Urinary bladder (tissue), 3 donors: ENCODE measurements at regions not wholly inside any gene's neighbourhood (a gene's known extent, or its start where the extent isn't known, plus 50 kb on each side); places are given as distances from the start of the nearest gene placed in this dataset.

ENCODE experiments used
- DNase-seq: peaks from one replicate; pipeline ENCODE4 v3.0.0-alpha.2; 2015; ENCODE audit errors: extremely low spot score
- H3K27ac ChIP-seq: one replicate; pipeline ENCODE4 v1.5.1; 2013; ENCODE audit warnings: low read depth, mild to moderate bottlenecking, moderate library complexity
- H3K36me3 ChIP-seq: one replicate; pipeline ENCODE4 v1.6.1; 2013; ENCODE audit warnings: mild to moderate bottlenecking, moderate library complexity; ENCODE audit not compliant: insufficient read depth
- H3K4me1 ChIP-seq: one replicate; pipeline ENCODE4 v1.6.1; 2013; ENCODE audit warnings: mild to moderate bottlenecking, moderate library complexity; ENCODE audit not compliant: insufficient read depth
- H3K4me3 ChIP-seq: one replicate; pipeline ENCODE4 v1.5.1; 2013; ENCODE audit warnings: low read depth, low read length
- WGBS: extraction: QIAGEN DNeasy Blood & Tissue Kit; methylation state at CpG from one replicate; pipeline ENCODE4 v1.1.7; 2013; 5-methylcytosine and 5-hydroxymethylcytosine counted together
- donor health status: healthy with polysubstance abuse.
- donor health status: healthy.

- H3K4me3 ChIP-seq: no peak overlapping the region
- DNase-seq: no peak
- H3K27ac ChIP-seq: no peak overlapping the region
- WGBS: 92% methylated on average over 3 of the region's 3 CpGs
- H3K4me1 ChIP-seq: no peaks in the 10 kb centered on the region
- no peaks in the 10 kb centered on the region for H3K36me3 ChIP-seq
Observed at GRCh38 chr6:97654674-97655073, 371.7 kb upstream of the MMS22L start.

- H3K4me1 ChIP-seq: no peaks in the 10 kb centered on the region
- no peaks in the 10 kb centered on the region for H3K36me3 ChIP-seq
- no peak overlapping the region for H3K27ac ChIP-seq
- H3K4me3 ChIP-seq: no peak overlapping the region
- no peak for DNase-seq
- WGBS: 67% methylated on average over 1 of the region's 1 CpG
Observed at GRCh38 chr6:97656236-97656635, 373.2 kb upstream of the MMS22L start.

GRCh38 chr6:97656706-97657350, 373.8 kb upstream of the MMS22L start:
- DNase-seq: no peak
- Histone ChIP-seq H3K4me1 (no peaks in the 10 kb centered on the region), H3K27ac (no peak overlapping the region), H3K4me3 (no peak overlapping the region), H3K36me3 (no peaks in the 10 kb centered on the region)
- 58% methylated on average over 8 of the region's 8 CpGs for WGBS

GRCh38 chr6:97658090-97658489, 375.1 kb upstream of the MMS22L start:
- H3K4me3 ChIP-seq: no peak overlapping the region
- no peak for DNase-seq
- no peak overlapping the region for H3K27ac ChIP-seq
- 60% methylated on average over 2 of the region's 2 CpGs for WGBS
- H3K4me1 ChIP-seq: no peaks in the 10 kb centered on the region
- H3K36me3 ChIP-seq: no peaks in the 10 kb centered on the region

- no peak for DNase-seq
- no peak overlapping the region for H3K27ac ChIP-seq
- H3K4me3 ChIP-seq: no peak overlapping the region
- no peaks in the 10 kb centered on the region for H3K4me1 ChIP-seq
- no peaks in the 10 kb centered on the region for H3K36me3 ChIP-seq
Observed at GRCh38 chr6:97663252-97663651, 380.2 kb upstream of the MMS22L start.

GRCh38 chr6:97665446-97665845, 382.4 kb upstream of the MMS22L start:
- Histone ChIP-seq H3K36me3 (no peaks in the 10 kb centered on the region), H3K4me1 (no peaks in the 10 kb centered on the region), H3K4me3 (no peak overlapping the region), H3K27ac (no peak overlapping the region)
- WGBS: 71% methylated on average over 5 of the region's 5 CpGs
- no peak for DNase-seq

- 61% methylated on average over 1 of the region's 1 CpG for WGBS
- no peak overlapping the region for H3K4me3 ChIP-seq
- H3K36me3 ChIP-seq: no peaks in the 10 kb centered on the region
- H3K4me1 ChIP-seq: no peaks in the 10 kb centered on the region
- no peak overlapping the region for H3K27ac ChIP-seq
- no peak for DNase-seq
Observed at GRCh38 chr6:97666889-97667288, 383.9 kb upstream of the MMS22L start.

- no peak overlapping the region for H3K4me3 ChIP-seq
- no peak for DNase-seq
Observed at GRCh38 chr6:97668716-97669115, 385.7 kb upstream of the MMS22L start.

GRCh38 chr6:97669191-97670031, 386.4 kb upstream of the MMS22L start:
- no peak overlapping the region for H3K27ac ChIP-seq

More at GRCh38 chr6:97668716-97669115, 385.7 kb upstream of the MMS22L start:
- WGBS: 30% methylated on average over 11 of the region's 11 CpGs
- H3K27ac ChIP-seq: no peak overlapping the region
- no peaks in the 10 kb centered on the region for H3K36me3 ChIP-seq
- no peaks in the 10 kb centered on the region for H3K4me1 ChIP-seq

GRCh38 chr6:97674802-97675201, 391.8 kb upstream of the MMS22L start:
- Histone ChIP-seq H3K27ac (no peak overlapping the region), H3K36me3 (no peaks in the 10 kb centered on the region), H3K4me1 (no peaks in the 10 kb centered on the region), H3K4me3 (no peak overlapping the region)
- WGBS: 79% methylated on average over 3 of the region's 3 CpGs
- DNase-seq: no peak

More at GRCh38 chr6:97669191-97670031, 386.4 kb upstream of the MMS22L start:
- DNase-seq: no peak
- H3K4me3 ChIP-seq: no peak overlapping the region
- H3K36me3 ChIP-seq: no peaks in the 10 kb centered on the region
- WGBS: 11% methylated on average over 15 of the region's 15 CpGs
- no peaks in the 10 kb centered on the region for H3K4me1 ChIP-seq

- DNase-seq: no peak
- 75% methylated on average over 2 of the region's 2 CpGs for WGBS
- no peaks in the 10 kb centered on the region for H3K4me1 ChIP-seq
- H3K4me3 ChIP-seq: no peak overlapping the region
- no peaks in the 10 kb centered on the region for H3K36me3 ChIP-seq
- H3K27ac ChIP-seq: no peak overlapping the region
Observed at GRCh38 chr6:97677626-97678025, 394.6 kb upstream of the MMS22L start.

- Histone ChIP-seq H3K36me3 (no peaks in the 10 kb centered on the region), H3K27ac (no peak overlapping the region), H3K4me3 (no peak overlapping the region), H3K4me1 (no peaks in the 10 kb centered on the region)
- DNase-seq: no peak
- WGBS: 91% methylated on average over 2 of the region's 2 CpGs
Observed at GRCh38 chr6:97687916-97688315, 404.9 kb upstream of the MMS22L start.

- DNase-seq: no peak
- no peaks in the 10 kb centered on the region for H3K4me1 ChIP-seq
- H3K4me3 ChIP-seq: no peak overlapping the region
- no peaks in the 10 kb centered on the region for H3K36me3 ChIP-seq
- 73% methylated on average over 5 of the region's 5 CpGs for WGBS
- no peak overlapping the region for H3K27ac ChIP-seq
Observed at GRCh38 chr6:97689078-97689754, 406.2 kb upstream of the MMS22L start.

GRCh38 chr6:97697456-97697855, 414.4 kb upstream of the MMS22L start:
- no peak for DNase-seq
- Histone ChIP-seq H3K36me3 (no peaks in the 10 kb centered on the region), H3K4me1 (no peaks in the 10 kb centered on the region), H3K27ac (no peak overlapping the region), H3K4me3 (no peak overlapping the region)
